ENCODE measurements at regions not wholly inside any gene's neighbourhood (a gene's known extent, or its start where the extent isn't known, plus 50 kb on each side); places are given as distances from the start of the nearest gene placed in this dataset.

- H3K27ac ChIP-seq = no peak overlapping the region
- no peaks in the 10 kb centered on the region for H3K9me3 ChIP-seq
- no peaks in the 10 kb centered on the region for H3K4me1 ChIP-seq
- no peak for ATAC-seq
- 87 to 94% methylated on average over 4 of the region's 4 CpGs for WGBS, 2 donors
- no peak for TF ChIP-seq CTCF (IDR thresholded peaks at IDR 0.05)
- H3K4me3 ChIP-seq = no peak overlapping the region
- no peak for DNase-seq
- H3K27me3 ChIP-seq = no peaks in the 10 kb centered on the region
- H3K36me3 ChIP-seq = no peaks in the 10 kb centered on the region
- FAIRE-seq = no peak
- intact Hi-C loops (cut with DNase I) = no loop called here
These were observed 391.2 kb upstream of the HNRNPA3 start for GRCh38 chr2:176821350-176821749.

GRCh38 chr2:176822060-176822459 is 390.5 kb upstream of the HNRNPA3 start:
- no peaks in the 10 kb centered on the region for H3K36me3 ChIP-seq
- H3K4me3 ChIP-seq = no peak overlapping the region
- FAIRE-seq (no peak), ATAC-seq (no peak), DNase-seq (no peak)
- no peak for TF ChIP-seq CTCF (IDR thresholded peaks at IDR 0.05)
- H3K27ac ChIP-seq = no peak overlapping the region
- intact Hi-C loops (cut with DNase I) = no loop called here
- H3K9me3 ChIP-seq = no peaks in the 10 kb centered on the region
- WGBS, 2 donors = 75 to 80% methylated on average over 2 of the region's 2 CpGs
- H3K27me3 ChIP-seq = peaks cover 0 to 4% (median 0%) of the 10 kb centered on the region in 4 donors
- H3K4me1 ChIP-seq = no peaks in the 10 kb centered on the region

- 67 to 68% methylated on average over 2 of the region's 2 CpGs for WGBS, 2 donors
- no peaks in the 10 kb centered on the region for H3K4me1 ChIP-seq
- intact Hi-C loops (cut with DNase I) = no loop called here
- no peak for TF ChIP-seq CTCF (IDR thresholded peaks at IDR 0.05)
- no peak for DNase-seq
- peaks cover 0 to 8% (median 0%) of the 10 kb centered on the region in 4 donors for H3K27me3 ChIP-seq
- no peaks in the 10 kb centered on the region for H3K36me3 ChIP-seq
- no peaks in the 10 kb centered on the region for H3K9me3 ChIP-seq
- no peak for FAIRE-seq
- no peak overlapping the region for H3K4me3 ChIP-seq
- no peak for ATAC-seq
- H3K27ac ChIP-seq = no peak overlapping the region
These were observed 386.2 kb upstream of the HNRNPA3 start for GRCh38 chr2:176826356-176826755.

- WGBS, 2 donors = 69 to 71% methylated on average over 9 of the region's 9 CpGs
- intact Hi-C loops (cut with DNase I) = no loop called here
- no peaks in the 10 kb centered on the region for H3K36me3 ChIP-seq
- ATAC-seq = no peak
- H3K27me3 ChIP-seq = peaks cover 0 to 8% (median 0%) of the 10 kb centered on the region in 4 donors
- no peak for DNase-seq
- TF ChIP-seq CTCF (IDR thresholded peaks at IDR 0.05) = no peak
- no peak overlapping the region for H3K4me3 ChIP-seq
- FAIRE-seq = no peak
- H3K9me3 ChIP-seq = no peaks in the 10 kb centered on the region
- no peak overlapping the region for H3K27ac ChIP-seq
- no peaks in the 10 kb centered on the region for H3K4me1 ChIP-seq
These were observed 385.5 kb upstream of the HNRNPA3 start for GRCh38 chr2:176826984-176827668.

GRCh38 chr2:176830362-176830761 is 382.2 kb upstream of the HNRNPA3 start:
- no peak for TF ChIP-seq CTCF (IDR thresholded peaks at IDR 0.05)
- Histone ChIP-seq H3K4me1 (no peaks in the 10 kb centered on the region), H3K9me3 (no peaks in the 10 kb centered on the region), H3K27ac (no peak overlapping the region), H3K36me3 (no peaks in the 10 kb centered on the region), H3K27me3 (peaks cover 0 to 8% (median 0%) of the 10 kb centered on the region in 4 donors), H3K4me3 (no peak overlapping the region)
- intact Hi-C loops (cut with DNase I) = no loop called here
- ATAC-seq (no peak), FAIRE-seq (no peak), DNase-seq (no peak)
- 37 to 41% methylated on average over 3 of the region's 3 CpGs for WGBS, 2 donors

All from pancreas (tissue), 10 donors.